ENCODE measurements at regions not wholly inside any gene's neighbourhood (a gene's known extent, or its start where the extent isn't known, plus 50 kb on each side); places are given as distances from the start of the nearest gene placed in this dataset.

DNA sequence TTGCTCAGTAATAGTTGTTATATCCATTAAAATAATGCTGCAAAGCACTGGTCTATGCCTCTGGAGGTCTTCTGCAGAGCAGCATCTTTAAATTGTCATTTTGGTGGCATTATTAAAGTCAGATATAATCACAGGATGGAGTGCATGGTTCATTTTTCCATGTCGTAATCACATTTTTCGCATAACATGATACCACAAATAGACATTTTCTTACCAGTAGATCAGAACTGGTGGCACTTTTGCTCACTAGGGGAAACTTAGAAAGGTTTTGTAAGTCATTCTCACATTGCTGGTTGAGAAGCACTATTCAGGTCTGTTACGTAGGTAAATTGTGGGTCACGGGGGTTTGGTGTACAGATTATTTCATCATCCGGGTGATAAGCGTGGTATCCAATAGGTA, 484.5 kb upstream of the PRKX start:
- Mint-ChIP-seq H3K27me3 (ENCODE audit: unreplicated experiment) (peaks cover 19% of the 10 kb centered on the region), H3K4me1 (ENCODE audit: low read depth, unreplicated experiment) (no peaks in the 10 kb centered on the region), H3K27ac (ENCODE audit: unreplicated experiment) (no peak overlapping the region), H3K4me3 (ENCODE audit: low read depth, unreplicated experiment) (no peak overlapping the region), H3K36me3 (ENCODE audit: insufficient read depth, unreplicated experiment) (no peaks in the 10 kb centered on the region), H3K9me3 (ENCODE audit: low read depth, unreplicated experiment) (no peaks in the 10 kb centered on the region)
- TF ChIP-seq, protein P1, sequence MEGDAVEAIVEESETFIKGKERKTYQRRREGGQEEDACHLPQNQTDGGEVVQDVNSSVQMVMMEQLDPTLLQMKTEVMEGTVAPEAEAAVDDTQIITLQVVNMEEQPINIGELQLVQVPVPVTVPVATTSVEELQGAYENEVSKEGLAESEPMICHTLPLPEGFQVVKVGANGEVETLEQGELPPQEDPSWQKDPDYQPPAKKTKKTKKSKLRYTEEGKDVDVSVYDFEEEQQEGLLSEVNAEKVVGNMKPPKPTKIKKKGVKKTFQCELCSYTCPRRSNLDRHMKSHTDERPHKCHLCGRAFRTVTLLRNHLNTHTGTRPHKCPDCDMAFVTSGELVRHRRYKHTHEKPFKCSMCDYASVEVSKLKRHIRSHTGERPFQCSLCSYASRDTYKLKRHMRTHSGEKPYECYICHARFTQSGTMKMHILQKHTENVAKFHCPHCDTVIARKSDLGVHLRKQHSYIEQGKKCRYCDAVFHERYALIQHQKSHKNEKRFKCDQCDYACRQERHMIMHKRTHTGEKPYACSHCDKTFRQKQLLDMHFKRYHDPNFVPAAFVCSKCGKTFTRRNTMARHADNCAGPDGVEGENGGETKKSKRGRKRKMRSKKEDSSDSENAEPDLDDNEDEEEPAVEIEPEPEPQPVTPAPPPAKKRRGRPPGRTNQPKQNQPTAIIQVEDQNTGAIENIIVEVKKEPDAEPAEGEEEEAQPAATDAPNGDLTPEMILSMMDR (IDR thresholded peaks at IDR 0.05; ENCODE audit: unreplicated experiment) = no peak
- CTCF ChIA-PET = interaction anchor here (1.0 kb wide), 1 partner anchor 27 kb away, joined by 3 read pairs; no protein-coding TSS in a partner anchor
- intact Hi-C loops (cut with micrococcal nuclease; ENCODE audit: unreplicated experiment) = no loop called here
- no TSS peak for BruUV-seq (replicated peaks)
- DNase-seq = no peak

DNA sequence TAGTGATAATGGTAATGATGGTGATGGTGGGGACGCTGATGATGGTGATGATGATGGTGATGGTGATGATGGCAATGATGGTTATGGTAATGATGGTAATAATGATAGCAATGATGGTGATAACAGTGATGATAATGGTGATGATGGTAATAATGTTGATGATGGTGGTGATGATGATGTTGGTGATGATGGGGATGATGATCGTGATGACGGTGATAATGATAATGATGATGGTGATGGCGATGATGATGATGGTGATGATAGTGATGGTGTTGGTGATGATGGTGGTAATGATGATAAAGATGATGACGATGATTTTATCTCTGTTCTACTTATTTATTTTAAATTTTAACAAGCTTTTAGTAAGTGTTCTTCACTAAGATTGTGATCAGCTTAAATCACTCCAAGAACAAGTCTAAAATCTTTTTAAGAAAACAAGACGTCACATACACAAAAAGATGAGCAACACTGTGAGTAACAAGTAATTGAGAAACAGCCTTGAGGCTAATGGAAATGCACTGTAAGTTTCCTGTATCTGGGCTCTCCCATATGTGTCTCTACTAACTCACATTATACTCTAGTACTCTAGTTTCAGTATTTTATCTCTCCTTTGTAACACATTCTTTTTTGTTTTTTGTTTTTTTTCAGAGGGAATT, 480.2 kb upstream of the PRKX start:
- TF ChIP-seq, protein P1 (IDR thresholded peaks at IDR 0.05; ENCODE audit: unreplicated experiment) = no peak
- no peak overlapping the region for H3K27ac Mint-ChIP-seq (ENCODE audit: unreplicated experiment)
- no peak for DNase-seq
- intact Hi-C loops (cut with micrococcal nuclease; ENCODE audit: unreplicated experiment) = no loop called here
- CTCF ChIA-PET = no interaction called here
- no peak overlapping the region for H3K4me3 Mint-ChIP-seq (ENCODE audit: low read depth, unreplicated experiment)
- H3K9me3 Mint-ChIP-seq (ENCODE audit: low read depth, unreplicated experiment) = no peaks in the 10 kb centered on the region
- BruUV-seq (replicated peaks) = no TSS peak
- H3K36me3 Mint-ChIP-seq (ENCODE audit: insufficient read depth, unreplicated experiment) = no peaks in the 10 kb centered on the region
- no peaks in the 10 kb centered on the region for H3K4me1 Mint-ChIP-seq (ENCODE audit: low read depth, unreplicated experiment)
- H3K27me3 Mint-ChIP-seq (ENCODE audit: unreplicated experiment) = peaks cover 17% of the 10 kb centered on the region

DNA sequence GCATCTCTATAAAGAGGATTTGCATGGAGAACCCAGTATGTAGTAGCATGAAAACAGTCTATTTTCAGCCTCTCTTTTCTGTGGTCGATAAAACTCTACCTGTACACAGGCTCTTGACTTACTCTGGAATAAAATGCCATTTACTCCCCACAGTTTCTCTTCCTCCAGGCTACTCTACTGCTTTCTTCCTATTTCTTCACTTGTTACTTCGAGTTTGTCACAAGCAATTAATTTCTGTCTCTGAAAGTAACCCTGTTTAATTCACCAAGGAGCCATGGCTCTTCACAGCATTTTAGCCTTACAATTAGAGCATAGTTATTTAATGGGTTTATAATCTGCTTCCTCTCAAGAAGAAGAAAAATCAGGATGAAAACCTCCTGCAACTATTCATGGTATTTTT, 472.9 kb upstream of the PRKX start:
- H3K9me3 Mint-ChIP-seq (ENCODE audit: low read depth, unreplicated experiment) = no peaks in the 10 kb centered on the region
- H3K27me3 Mint-ChIP-seq (ENCODE audit: unreplicated experiment) = peaks cover 17% of the 10 kb centered on the region
- CTCF ChIA-PET = no interaction called here
- H3K27ac Mint-ChIP-seq (ENCODE audit: unreplicated experiment) = no peak overlapping the region
- BruUV-seq (replicated peaks) = no TSS peak
- no peak overlapping the region for H3K4me3 Mint-ChIP-seq (ENCODE audit: low read depth, unreplicated experiment)
- TF ChIP-seq, protein P1 (IDR thresholded peaks at IDR 0.05; ENCODE audit: unreplicated experiment) = no peak
- DNase-seq = no peak
- no peaks in the 10 kb centered on the region for H3K4me1 Mint-ChIP-seq (ENCODE audit: low read depth, unreplicated experiment)
- intact Hi-C loops (cut with micrococcal nuclease; ENCODE audit: unreplicated experiment) = no loop called here
- H3K36me3 Mint-ChIP-seq (ENCODE audit: insufficient read depth, unreplicated experiment) = no peaks in the 10 kb centered on the region

DNA sequence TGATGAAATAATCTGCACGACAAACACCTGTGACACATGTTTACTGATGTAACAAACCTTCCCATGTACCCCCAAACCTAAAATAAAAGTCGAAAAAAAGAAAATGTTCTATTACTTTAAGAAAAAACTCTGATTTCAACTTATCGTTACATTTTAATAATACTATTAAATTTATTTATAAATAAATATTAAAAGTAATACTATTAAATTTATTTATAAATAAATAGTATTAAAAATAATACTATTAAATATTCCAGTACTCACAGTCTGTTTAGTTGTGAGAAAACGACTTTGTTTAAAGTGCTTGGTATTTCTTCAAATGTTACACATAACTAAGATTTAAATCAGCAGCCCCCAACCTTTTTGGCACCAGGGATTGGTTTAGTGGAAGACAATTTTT, 471.6 kb upstream of the PRKX start:
- intact Hi-C loops (cut with micrococcal nuclease; ENCODE audit: unreplicated experiment) = no loop called here
- H3K36me3 Mint-ChIP-seq (ENCODE audit: insufficient read depth, unreplicated experiment) = no peaks in the 10 kb centered on the region
- no TSS peak for BruUV-seq (replicated peaks)
- no peak for DNase-seq
- H3K4me1 Mint-ChIP-seq (ENCODE audit: low read depth, unreplicated experiment) = no peaks in the 10 kb centered on the region
- H3K4me3 Mint-ChIP-seq (ENCODE audit: low read depth, unreplicated experiment) = no peak overlapping the region
- TF ChIP-seq, protein P1 (IDR thresholded peaks at IDR 0.05; ENCODE audit: unreplicated experiment) = no peak
- CTCF ChIA-PET = no interaction called here
- no peaks in the 10 kb centered on the region for H3K9me3 Mint-ChIP-seq (ENCODE audit: low read depth, unreplicated experiment)
- peaks cover 12% of the 10 kb centered on the region for H3K27me3 Mint-ChIP-seq (ENCODE audit: unreplicated experiment)
- H3K27ac Mint-ChIP-seq (ENCODE audit: unreplicated experiment) = no peak overlapping the region

Measured in Calu3 (cell line).